Erythroblast (primary cell): ENCODE measurements at regions not wholly inside any gene's neighbourhood (a gene's known extent, or its start where the extent isn't known, plus 50 kb on each side); places are given as distances from the start of the nearest gene placed in this dataset.

Experiments
- GATA1 ChIP-seq: IDR thresholded peaks from 2 replicates; pipeline ENCODE4 v1.6.1; 2011; ENCODE audit warnings: low read depth, mild to moderate bottlenecking, control low read depth, low read length, moderate library complexity
- POLR2A ChIP-seq: IDR thresholded peaks from 2 replicates; pipeline ENCODE4 v1.6.1; 2011; ENCODE audit warnings: mild to moderate bottlenecking, low read length

DNA sequence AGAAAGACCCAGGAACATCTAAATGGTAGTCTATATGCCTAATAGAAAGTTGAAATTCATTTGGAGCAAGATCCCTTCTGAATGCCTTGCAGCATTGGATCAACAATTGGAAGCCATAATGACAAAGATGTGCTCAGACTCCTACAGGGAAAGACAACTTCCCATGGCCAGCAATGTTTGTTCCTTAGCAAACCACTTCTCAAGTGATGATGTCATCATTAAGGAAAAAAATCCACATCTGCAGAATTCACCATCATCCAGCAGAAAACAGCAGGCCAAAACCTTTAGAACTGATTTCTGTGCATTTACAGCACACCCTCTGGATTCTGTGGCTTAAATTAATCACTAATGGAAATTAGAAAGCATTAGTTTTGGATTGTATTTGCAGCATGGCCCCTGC lies 82.4 kb upstream of the ZIC3 start:
- TF ChIP-seq POLR2A (no peak), GATA1 (no peak)
